ENCODE measurements at regions not wholly inside any gene's neighbourhood (a gene's known extent, or its start where the extent isn't known, plus 50 kb on each side); places are given as distances from the start of the nearest gene placed in this dataset.

GRCh38 chr18:73487966-73488365 is 620.2 kb upstream of the NETO1 start:
- no peaks in the 10 kb centered on the region for H3K36me3 Mint-ChIP-seq (ENCODE audit: insufficient read depth)
- no peak overlapping the region for H3K4me3 Mint-ChIP-seq (ENCODE audit: low read depth)
- peaks cover 15% of the 10 kb centered on the region for H3K4me1 Mint-ChIP-seq (ENCODE audit: low read depth)
- no peaks in the 10 kb centered on the region for H3K27me3 Mint-ChIP-seq
- no peak for DNase-seq (ENCODE audit: low spot score, unreplicated experiment)
- no peak for TF ChIP-seq CTCF (IDR thresholded peaks at IDR 0.05; ENCODE audit: unreplicated experiment)
- H3K27ac Mint-ChIP-seq = no peak overlapping the region
- H3K9me3 Mint-ChIP-seq (ENCODE audit: low read depth) = peaks cover 3% of the 10 kb centered on the region

- Mint-ChIP-seq H3K36me3 (ENCODE audit: insufficient read depth) (no peaks in the 10 kb centered on the region), H3K4me3 (ENCODE audit: low read depth) (no peak overlapping the region), H3K27ac (no peak overlapping the region), H3K27me3 (no peaks in the 10 kb centered on the region), H3K4me1 (ENCODE audit: low read depth) (peaks cover 18% of the 10 kb centered on the region), H3K9me3 (ENCODE audit: low read depth) (peaks cover 3% of the 10 kb centered on the region)
- TF ChIP-seq CTCF (IDR thresholded peaks at IDR 0.05; ENCODE audit: unreplicated experiment) = no peak
- DNase-seq (ENCODE audit: low spot score, unreplicated experiment) = no peak
These were observed 617.4 kb upstream of the NETO1 start for GRCh38 chr18:73485166-73485565.

- Mint-ChIP-seq H3K27me3 (no peaks in the 10 kb centered on the region), H3K27ac (no peak overlapping the region), H3K36me3 (ENCODE audit: insufficient read depth) (peaks cover under 1% of the 10 kb centered on the region), H3K4me1 (ENCODE audit: low read depth) (peaks cover 24% of the 10 kb centered on the region), H3K9me3 (ENCODE audit: low read depth) (peaks cover 4% of the 10 kb centered on the region), H3K4me3 (ENCODE audit: low read depth) (no peak overlapping the region)
- TF ChIP-seq CTCF (IDR thresholded peaks at IDR 0.05; ENCODE audit: unreplicated experiment) = no peak
- DNase-seq (ENCODE audit: low spot score, unreplicated experiment) = no peak
These were observed 615.1 kb upstream of the NETO1 start for GRCh38 chr18:73482901-73483300.

- Mint-ChIP-seq H3K4me1 (ENCODE audit: low read depth) (peaks cover 9% of the 10 kb centered on the region), H3K27ac (no peak overlapping the region), H3K36me3 (ENCODE audit: insufficient read depth) (peaks cover 7% of the 10 kb centered on the region), H3K27me3 (no peaks in the 10 kb centered on the region), H3K4me3 (ENCODE audit: low read depth) (no peak overlapping the region), H3K9me3 (ENCODE audit: low read depth) (peaks cover 13% of the 10 kb centered on the region)
- TF ChIP-seq CTCF (IDR thresholded peaks at IDR 0.05; ENCODE audit: unreplicated experiment) = no peak
- DNase-seq (ENCODE audit: low spot score, unreplicated experiment) = no peak
These were observed 611.7 kb upstream of the NETO1 start for GRCh38 chr18:73479477-73479876.

GRCh38 chr18:73478191-73478590 is 610.4 kb upstream of the NETO1 start:
- TF ChIP-seq CTCF (IDR thresholded peaks at IDR 0.05; ENCODE audit: unreplicated experiment) = no peak
- H3K9me3 Mint-ChIP-seq (ENCODE audit: low read depth) = peaks cover 13% of the 10 kb centered on the region
- no peak overlapping the region for H3K4me3 Mint-ChIP-seq (ENCODE audit: low read depth)
- peaks cover 9% of the 10 kb centered on the region for H3K4me1 Mint-ChIP-seq (ENCODE audit: low read depth)
- no peaks in the 10 kb centered on the region for H3K27me3 Mint-ChIP-seq
- H3K36me3 Mint-ChIP-seq (ENCODE audit: insufficient read depth) = peaks cover 7% of the 10 kb centered on the region
- DNase-seq (ENCODE audit: low spot score, unreplicated experiment) = no peak
- H3K27ac Mint-ChIP-seq = no peak overlapping the region

Measured in progenitor cell of endocrine pancreas (in vitro differentiated cells).